Activated CD4-positive, alpha-beta memory T cell treated with anti-CD3 and anti-CD28 coated beads for 36 hours (primary cell): ENCODE measurements at regions not wholly inside any gene's neighbourhood (a gene's known extent, or its start where the extent isn't known, plus 50 kb on each side); places are given as distances from the start of the nearest gene placed in this dataset.

Source experiments
- CTCF ChIA-PET: fragments of 350-600 bp; sonication (Branson Sonifier 250); formaldehyde crosslinking; loops from one replicate; lab custom pipeline; 2021; ENCODE audit warnings: antibody characterized with exemption, inconsistent platforms; lab: Charles Lee
- POLR2A ChIA-PET: fragments of 350-600 bp; sonication (Branson Sonifier 250); formaldehyde crosslinking; loops from one replicate; lab custom pipeline; 2021; ENCODE audit warnings: antibody characterized with exemption; lab: Charles Lee
- DNase-seq: peaks from one replicate; pipeline ENCODE4 v3.0.0-alpha.2; 2020
- H3K27ac Mint-ChIP-seq: one replicate; pipeline ENCODE4 v1.8.0; 2021; ENCODE audit warnings: mixed read lengths
- H3K27me3 Mint-ChIP-seq: one replicate; pipeline ENCODE4 v1.8.0; 2021; ENCODE audit warnings: mixed read lengths
- H3K36me3 Mint-ChIP-seq: one replicate; pipeline ENCODE4 v1.8.0; 2021; ENCODE audit warnings: mixed read lengths
- H3K4me1 Mint-ChIP-seq: one replicate; pipeline ENCODE4 v1.8.0; 2021; ENCODE audit warnings: low read depth, mixed read lengths
- H3K4me3 Mint-ChIP-seq: one replicate; pipeline ENCODE4 v1.8.0; 2021; ENCODE audit warnings: mild to moderate bottlenecking, mixed read lengths
- H3K9me3 Mint-ChIP-seq: one replicate; pipeline ENCODE4 v1.8.0; 2021; ENCODE audit warnings: mixed read lengths
- intact Hi-C: fragments of 100-400 bp; cut with micrococcal nuclease; formaldehyde crosslinking; loops from one replicate; pipeline ENCODE4 v1.15.1; 2023

DNA sequence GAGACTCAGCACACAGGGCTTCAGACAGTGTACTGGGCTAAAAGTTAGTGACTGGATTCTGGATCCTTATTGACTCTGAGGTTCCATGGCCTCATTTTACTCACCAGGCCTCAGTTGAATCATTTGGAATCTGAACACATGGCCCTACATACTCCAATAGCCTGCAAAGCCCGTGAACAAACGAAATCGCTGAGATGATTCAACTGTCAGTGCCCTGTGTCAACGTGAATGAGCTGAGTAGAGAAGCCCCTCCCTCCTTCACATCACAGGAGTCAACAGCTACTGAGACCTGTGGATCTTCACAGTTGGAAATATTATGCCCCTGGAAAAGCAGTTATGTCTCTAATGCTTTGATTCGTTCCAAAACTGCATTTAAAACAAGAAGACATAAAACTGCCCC is 429.3 kb downstream of the GADD45G start:
- POLR2A ChIA-PET, result no interaction called here
- Mint-ChIP-seq H3K27me3 (peaks cover 6% of the 10 kb centered on the region), H3K9me3 (no peaks in the 10 kb centered on the region), H3K4me1 (no peaks in the 10 kb centered on the region), H3K36me3 (no peaks in the 10 kb centered on the region), H3K4me3 (no peak overlapping the region), H3K27ac (no peak overlapping the region)
- no peak for DNase-seq
- intact Hi-C loops, result no loop called here
- CTCF ChIA-PET, result no interaction called here

GRCh38 chr9:90035471-90035870 is 430.7 kb downstream of the GADD45G start:
- peaks cover 6% of the 10 kb centered on the region for H3K27me3 Mint-ChIP-seq
- ChIA-PET CTCF (no interaction called here), POLR2A (no interaction called here)

GRCh38 chr9:90037146-90037797 is 432.5 kb downstream of the GADD45G start:
- DNase-seq, result no peak
- no peak overlapping the region for H3K27ac Mint-ChIP-seq
- peaks cover 3% of the 10 kb centered on the region for H3K27me3 Mint-ChIP-seq
- no peaks in the 10 kb centered on the region for H3K4me1 Mint-ChIP-seq
- no peak overlapping the region for H3K4me3 Mint-ChIP-seq
- POLR2A ChIA-PET, result no interaction called here
- CTCF ChIA-PET, result no interaction called here
- H3K9me3 Mint-ChIP-seq, result no peaks in the 10 kb centered on the region
- no peaks in the 10 kb centered on the region for H3K36me3 Mint-ChIP-seq
- intact Hi-C loops, result no loop called here

More at GRCh38 chr9:90035471-90035870, 430.7 kb downstream of the GADD45G start:
- Mint-ChIP-seq H3K4me1 (no peaks in the 10 kb centered on the region), H3K27ac (no peak overlapping the region), H3K36me3 (no peaks in the 10 kb centered on the region), H3K9me3 (no peaks in the 10 kb centered on the region), H3K4me3 (no peak overlapping the region)
- intact Hi-C loops, result no loop called here
- DNase-seq, result no peak

- no peak overlapping the region for H3K4me3 Mint-ChIP-seq
- CTCF ChIA-PET, result no interaction called here
Observed at GRCh38 chr9:90038763-90039162, 434.0 kb downstream of the GADD45G start.

DNA sequence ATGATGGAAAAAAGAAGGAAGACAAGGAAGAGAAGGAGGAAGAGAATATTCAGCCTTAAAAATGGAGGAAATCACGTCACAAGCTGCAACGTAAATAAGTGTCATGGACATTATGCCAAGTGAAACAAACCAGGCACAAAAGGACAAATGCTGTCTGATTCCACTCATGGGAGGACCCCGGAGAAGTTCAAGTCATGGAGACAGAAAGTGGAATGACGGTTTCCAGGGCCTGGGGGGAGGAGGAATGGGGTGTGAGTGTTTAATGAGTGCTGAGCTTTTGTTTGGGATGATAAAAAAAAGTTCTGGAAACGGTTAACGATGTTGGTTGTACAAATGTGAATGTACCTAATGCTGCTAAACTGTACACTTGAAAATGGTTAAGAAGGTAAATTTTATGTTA is 439.5 kb downstream of the GADD45G start:
- intact Hi-C loops, result loop anchor here (5.0 kb wide), 1 partner anchor 62 kb away; no protein-coding TSS in a partner anchor
- peaks cover 23% of the 10 kb centered on the region for H3K4me1 Mint-ChIP-seq
- peaks cover 3% of the 10 kb centered on the region for H3K9me3 Mint-ChIP-seq
- no peak overlapping the region for H3K4me3 Mint-ChIP-seq
- H3K27me3 Mint-ChIP-seq, result peaks cover 3% of the 10 kb centered on the region
- POLR2A ChIA-PET, result interaction anchor here (1.1 kb wide), 1 partner anchor 45 kb away, joined by 4 read pairs; no protein-coding TSS in a partner anchor
- H3K36me3 Mint-ChIP-seq, result no peaks in the 10 kb centered on the region
- no peak overlapping the region for H3K27ac Mint-ChIP-seq
- DNase-seq, result no peak
- CTCF ChIA-PET, result interaction anchor here (1.1 kb wide), 2 partner anchors 9 to 25 kb away, joined by 3 read pairs; no protein-coding TSS in a partner anchor

More at GRCh38 chr9:90038763-90039162, 434.0 kb downstream of the GADD45G start:
- peaks cover 3% of the 10 kb centered on the region for H3K27me3 Mint-ChIP-seq
- no peak overlapping the region for H3K27ac Mint-ChIP-seq
- peaks cover 2% of the 10 kb centered on the region for H3K4me1 Mint-ChIP-seq
- no peaks in the 10 kb centered on the region for H3K9me3 Mint-ChIP-seq
- DNase-seq, result no peak
- POLR2A ChIA-PET, result no interaction called here
- H3K36me3 Mint-ChIP-seq, result no peaks in the 10 kb centered on the region
- intact Hi-C loops, result no loop called here

DNA sequence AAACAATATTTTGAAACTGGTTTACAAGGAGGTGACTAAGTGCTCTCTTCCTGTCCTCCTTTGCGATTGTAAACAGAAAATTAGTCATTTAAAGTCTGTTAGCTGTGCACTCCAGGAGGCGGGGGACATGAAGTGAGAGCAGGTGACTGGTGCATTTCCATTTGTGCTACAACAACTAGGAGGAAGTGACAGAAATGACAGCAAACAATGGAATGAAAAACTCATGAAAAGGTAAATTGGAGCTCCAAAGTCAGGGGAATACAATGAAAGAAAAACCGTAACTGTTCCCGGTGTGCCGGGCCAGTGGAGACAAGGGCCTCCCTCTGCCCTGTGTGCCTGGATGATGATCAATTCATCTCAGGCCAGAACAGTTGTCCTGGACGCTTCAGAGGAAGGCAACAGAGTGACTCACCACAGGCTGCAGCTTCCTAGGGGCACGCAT is 439.9 kb downstream of the GADD45G start:
- intact Hi-C loops, result loop anchor here (5.0 kb wide), 1 partner anchor 62 kb away; no protein-coding TSS in a partner anchor
- CTCF ChIA-PET, result interaction anchor here (0.6 to 1.1 kb wide), 4 partner anchors 8 to 446 kb away, joined by 3 to 5 read pairs (median 3); no protein-coding TSS in a partner anchor
- POLR2A ChIA-PET, result interaction anchor here (1.1 kb wide), 1 partner anchor 46 kb away, joined by 4 read pairs; no protein-coding TSS in a partner anchor
- no peak overlapping the region for H3K4me3 Mint-ChIP-seq
- no peaks in the 10 kb centered on the region for H3K36me3 Mint-ChIP-seq
- DNase-seq, result peak; percentile 61
- H3K27ac Mint-ChIP-seq, result peak overlapping the region; percentile 4
- peaks cover 23% of the 10 kb centered on the region for H3K4me1 Mint-ChIP-seq
- H3K27me3 Mint-ChIP-seq, result peaks cover 3% of the 10 kb centered on the region
- peaks cover 3% of the 10 kb centered on the region for H3K9me3 Mint-ChIP-seq

- Mint-ChIP-seq H3K4me3 (no peak overlapping the region), H3K4me1 (peaks cover 23% of the 10 kb centered on the region), H3K9me3 (peaks cover 3% of the 10 kb centered on the region), H3K36me3 (no peaks in the 10 kb centered on the region), H3K27me3 (peaks cover 3% of the 10 kb centered on the region), H3K27ac (no peak overlapping the region)
- POLR2A ChIA-PET, result no interaction called here
- peak; percentile 42 for DNase-seq
- intact Hi-C loops, result no loop called here
- CTCF ChIA-PET, result interaction anchor here (1.6 kb wide), 1 partner anchor 443 kb away, joined by 8 read pairs; no protein-coding TSS in a partner anchor
Observed at GRCh38 chr9:90046317-90046861, 441.6 kb downstream of the GADD45G start.

DNA sequence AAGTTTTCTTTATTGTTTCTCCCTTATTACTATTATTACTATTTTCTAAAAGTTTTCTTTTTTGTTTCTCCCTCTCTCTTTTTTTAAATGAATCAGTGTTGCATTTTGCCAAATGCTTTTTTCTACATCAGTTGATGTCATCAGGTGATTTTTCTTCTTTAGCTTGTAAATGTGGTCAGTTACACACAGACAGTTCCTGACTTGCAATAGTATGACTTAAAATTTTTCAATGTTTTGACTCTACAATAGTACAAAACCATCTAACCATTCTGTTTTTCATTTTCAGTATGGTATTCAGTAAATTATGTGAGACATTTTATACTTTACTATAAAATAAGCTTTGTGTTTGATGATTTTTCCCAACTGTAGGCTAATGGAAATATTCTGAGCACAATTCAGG is 443.0 kb downstream of the GADD45G start:
- no peak for DNase-seq
- H3K27me3 Mint-ChIP-seq, result peaks cover 6% of the 10 kb centered on the region
- POLR2A ChIA-PET, result no interaction called here
- intact Hi-C loops, result no loop called here
- no peaks in the 10 kb centered on the region for H3K36me3 Mint-ChIP-seq
- CTCF ChIA-PET, result interaction anchor here (1.6 kb wide), 1 partner anchor 445 kb away, joined by 8 read pairs; no protein-coding TSS in a partner anchor
- no peak overlapping the region for H3K27ac Mint-ChIP-seq
- no peak overlapping the region for H3K4me3 Mint-ChIP-seq
- H3K9me3 Mint-ChIP-seq, result peaks cover 3% of the 10 kb centered on the region
- H3K4me1 Mint-ChIP-seq, result peaks cover 23% of the 10 kb centered on the region

DNA sequence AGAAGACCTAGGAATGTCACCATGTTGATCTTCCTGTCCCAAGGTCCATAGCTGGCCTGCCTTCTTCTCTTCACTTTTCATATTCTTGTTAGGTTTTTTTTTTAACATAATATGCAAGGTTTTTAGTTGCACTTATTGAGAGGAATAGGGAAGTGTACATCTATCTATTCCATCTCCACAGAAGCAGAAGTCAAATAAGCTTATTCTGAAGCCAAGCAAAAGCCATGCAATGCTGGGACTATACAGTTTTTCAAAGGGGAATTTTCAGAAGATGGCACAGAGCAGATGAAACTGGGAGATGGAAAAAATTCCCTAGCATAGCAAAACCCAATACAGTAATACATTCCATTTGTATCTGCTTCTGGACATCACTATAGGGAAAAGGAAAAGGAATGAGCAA is 447.6 kb downstream of the GADD45G start:
- intact Hi-C loops, result no loop called here
- Mint-ChIP-seq H3K36me3 (no peaks in the 10 kb centered on the region), H3K27ac (no peak overlapping the region), H3K4me3 (no peak overlapping the region), H3K4me1 (no peaks in the 10 kb centered on the region), H3K27me3 (peaks cover 26% of the 10 kb centered on the region), H3K9me3 (peaks cover 3% of the 10 kb centered on the region)
- DNase-seq, result no peak
- POLR2A ChIA-PET, result no interaction called here
- CTCF ChIA-PET, result interaction anchor here (0.5 to 1.2 kb wide), 7 partner anchors 8 to 310 kb away, joined by 3 read pairs; no protein-coding TSS in a partner anchor

- Mint-ChIP-seq H3K36me3 (no peaks in the 10 kb centered on the region), H3K27ac (no peak overlapping the region), H3K4me1 (no peaks in the 10 kb centered on the region), H3K9me3 (peaks cover 3% of the 10 kb centered on the region), H3K4me3 (no peak overlapping the region), H3K27me3 (peaks cover 27% of the 10 kb centered on the region)
- ChIA-PET CTCF (interaction anchor here (0.8 to 1.2 kb wide), 6 partner anchors 9 to 100 kb away, joined by 3 read pairs; no protein-coding TSS in a partner anchor), POLR2A (no interaction called here)
- intact Hi-C loops, result no loop called here
- peak; percentile 50 for DNase-seq
Observed at GRCh38 chr9:90053027-90053426, 448.2 kb downstream of the GADD45G start.

DNA sequence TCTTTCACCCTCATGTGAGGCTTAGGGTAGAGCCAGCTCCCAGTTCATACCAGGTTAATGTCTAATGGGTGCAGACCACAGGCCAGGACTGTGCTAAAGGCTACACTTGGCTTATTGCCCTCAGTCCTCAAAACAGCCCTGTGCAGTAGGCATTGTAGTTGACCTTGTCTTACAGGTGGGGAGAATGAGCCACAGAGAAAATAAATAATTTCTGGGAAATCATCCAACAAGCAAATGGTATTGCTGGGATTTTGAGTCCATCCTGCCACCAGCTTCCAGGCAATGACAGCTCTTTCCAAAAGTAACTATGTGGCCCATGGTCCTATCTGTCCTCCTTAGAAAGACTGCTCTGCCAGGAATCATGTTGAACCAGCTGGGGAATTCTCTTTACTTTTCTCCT is 450.0 kb downstream of the GADD45G start:
- Mint-ChIP-seq H3K9me3 (no peaks in the 10 kb centered on the region), H3K36me3 (no peaks in the 10 kb centered on the region), H3K27ac (no peak overlapping the region), H3K27me3 (peaks cover 28% of the 10 kb centered on the region), H3K4me3 (no peak overlapping the region), H3K4me1 (no peaks in the 10 kb centered on the region)
- intact Hi-C loops, result no loop called here
- ChIA-PET CTCF (interaction anchor here (0.8 kb wide), 1 partner anchor 457 kb away, joined by 3 read pairs; no protein-coding TSS in a partner anchor), POLR2A (no interaction called here)
- DNase-seq, result no peak

GRCh38 chr9:90055226-90055625 is 450.4 kb downstream of the GADD45G start:
- Mint-ChIP-seq H3K4me1 (no peaks in the 10 kb centered on the region), H3K9me3 (no peaks in the 10 kb centered on the region), H3K27ac (no peak overlapping the region), H3K4me3 (no peak overlapping the region), H3K27me3 (peaks cover 29% of the 10 kb centered on the region), H3K36me3 (no peaks in the 10 kb centered on the region)
- POLR2A ChIA-PET, result no interaction called here
- intact Hi-C loops, result no loop called here
- DNase-seq, result no peak
- CTCF ChIA-PET, result no interaction called here
